LNCaP clone FGC (cell line): ENCODE measurements at regions not wholly inside any gene's neighbourhood (a gene's known extent, or its start where the extent isn't known, plus 50 kb on each side); places are given as distances from the start of the nearest gene placed in this dataset.

Experiments
- DNase-seq: peaks from one replicate; pipeline ENCODE4 v3.0.0-alpha.2; 2011; ENCODE audit warnings: low read depth
- H3K4me3 ChIP-seq: 2 replicates; pipeline ENCODE4 v1.5.1; 2011; ENCODE audit warnings: mild to moderate bottlenecking, low read depth, low read length, control low read depth
- CTCF ChIP-seq: IDR thresholded peaks from 2 replicates; pipeline ENCODE4 v1.5.1; 2012; ENCODE audit warnings: mild to moderate bottlenecking; ENCODE audit not compliant: control insufficient read depth, insufficient read depth; ENCODE audit errors: extremely low read depth

DNA sequence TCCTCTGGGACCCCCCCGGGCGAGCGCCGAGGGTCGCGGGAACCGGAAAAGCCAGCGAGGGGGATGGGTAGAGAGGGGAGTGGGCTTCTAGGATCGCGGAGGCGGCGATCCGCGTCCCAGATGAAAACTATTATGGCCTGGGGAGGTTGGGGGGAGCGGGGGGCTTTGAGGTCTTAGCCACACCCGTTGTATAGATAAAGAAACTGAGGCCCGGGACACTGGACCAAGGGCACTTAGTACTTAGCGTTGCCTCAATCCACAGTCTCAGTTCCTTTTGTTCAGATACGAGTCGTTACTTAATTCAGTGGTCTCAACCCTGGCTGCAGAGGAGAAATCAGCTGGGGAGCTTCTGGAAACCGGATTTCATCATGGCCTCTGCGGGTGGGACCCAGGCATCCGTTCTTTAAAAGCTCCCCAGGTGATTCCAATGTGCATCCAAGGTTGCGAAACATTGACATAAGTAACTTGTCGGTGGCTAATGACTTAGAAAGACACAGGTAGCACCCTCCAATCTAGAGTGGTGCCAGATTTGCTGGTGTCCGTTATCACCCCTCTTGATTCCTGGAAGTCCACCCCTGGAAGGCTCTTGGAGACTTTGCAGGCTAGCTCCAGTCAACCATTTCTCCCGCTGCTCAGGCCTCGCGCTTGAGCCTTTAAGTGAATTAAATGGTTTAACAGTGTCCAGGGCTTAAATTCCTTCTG is 90.7 kb downstream of the GEMIN8 start:
- no peak for TF ChIP-seq CTCF
- H3K4me3 ChIP-seq, result peak overlapping the region; percentile 55
- DNase-seq, result no peak

DNA sequence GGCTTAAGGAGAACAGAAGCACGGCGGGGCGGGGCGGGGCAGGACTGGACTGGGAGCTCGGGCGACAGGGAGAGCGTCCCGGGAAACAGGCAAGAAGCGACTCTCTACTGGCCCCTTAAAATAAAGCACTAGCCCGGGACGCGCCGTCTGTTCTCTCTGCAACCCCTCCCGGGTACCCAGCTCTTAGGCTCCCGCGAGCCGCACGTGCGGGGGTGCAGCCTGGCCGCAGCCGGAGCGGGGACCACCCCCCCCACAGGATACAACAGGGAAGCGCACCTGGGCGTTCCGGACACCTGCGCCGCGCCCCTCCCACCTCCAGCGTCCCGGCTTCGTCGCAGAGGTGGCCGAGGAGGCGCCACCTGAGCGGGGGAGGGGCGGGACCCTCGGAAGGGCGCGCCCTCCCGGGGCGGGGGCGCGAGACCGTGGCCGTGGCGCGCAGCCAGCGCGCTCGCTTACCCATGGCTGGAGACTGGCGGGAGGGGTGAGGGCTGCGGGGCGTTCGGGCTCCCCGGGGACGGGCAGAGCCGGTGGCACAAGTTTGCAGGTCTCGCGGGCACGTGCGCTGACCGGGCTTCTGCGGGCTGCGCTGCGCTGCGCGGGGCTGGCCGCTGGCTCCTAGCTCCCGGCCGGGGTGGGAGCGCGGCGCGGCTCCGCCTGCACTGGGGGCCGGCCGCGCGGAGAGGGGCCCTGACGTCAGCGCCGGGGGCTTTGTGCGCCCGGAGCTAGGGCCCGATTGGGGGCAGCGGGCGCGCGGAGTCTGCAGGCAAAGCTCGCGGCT is 91.5 kb downstream of the GEMIN8 start:
- H3K4me3 ChIP-seq, result peak overlapping the region; percentile 55
- no peak for TF ChIP-seq CTCF
- no peak for DNase-seq

- no peak for DNase-seq
- no peak for TF ChIP-seq CTCF
- H3K4me3 ChIP-seq, result peak overlapping the region; percentile 55
These were observed 92.2 kb downstream of the GEMIN8 start for GRCh38 chrX:13937370-13938050.

- H3K4me3 ChIP-seq, result no peak overlapping the region
- no peak for DNase-seq
- no peak for TF ChIP-seq CTCF
These were observed 93.0 kb downstream of the GEMIN8 start for GRCh38 chrX:13936521-13937225.

DNA sequence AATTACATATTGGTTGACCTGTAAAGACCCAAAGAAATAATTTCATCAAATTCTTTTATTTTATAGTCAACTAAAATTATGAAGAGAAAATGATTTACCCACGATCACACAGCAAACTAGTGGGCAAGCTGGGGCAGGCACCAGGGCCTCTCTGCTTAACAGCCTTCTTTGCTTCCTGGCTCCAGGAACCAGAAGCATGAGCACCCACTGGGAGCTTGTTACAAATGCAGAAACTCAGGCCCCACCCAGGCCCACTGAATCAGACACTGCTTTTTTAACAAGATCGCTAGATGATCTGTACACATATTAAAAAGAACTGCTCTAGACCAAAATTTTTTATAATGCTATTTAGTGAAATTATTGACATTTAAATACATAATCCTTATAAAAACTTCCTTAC is 95.0 kb downstream of the GEMIN8 start:
- no peak for DNase-seq
- no peak overlapping the region for H3K4me3 ChIP-seq
- TF ChIP-seq CTCF, result no peak

GRCh38 chrX:13933851-13934250 is 95.8 kb downstream of the GEMIN8 start:
- H3K4me3 ChIP-seq, result no peak overlapping the region
- no peak for TF ChIP-seq CTCF
- DNase-seq, result no peak
